ENCODE measurements at regions not wholly inside any gene's neighbourhood (a gene's known extent, or its start where the extent isn't known, plus 50 kb on each side); places are given as distances from the start of the nearest gene placed in this dataset.

DNA sequence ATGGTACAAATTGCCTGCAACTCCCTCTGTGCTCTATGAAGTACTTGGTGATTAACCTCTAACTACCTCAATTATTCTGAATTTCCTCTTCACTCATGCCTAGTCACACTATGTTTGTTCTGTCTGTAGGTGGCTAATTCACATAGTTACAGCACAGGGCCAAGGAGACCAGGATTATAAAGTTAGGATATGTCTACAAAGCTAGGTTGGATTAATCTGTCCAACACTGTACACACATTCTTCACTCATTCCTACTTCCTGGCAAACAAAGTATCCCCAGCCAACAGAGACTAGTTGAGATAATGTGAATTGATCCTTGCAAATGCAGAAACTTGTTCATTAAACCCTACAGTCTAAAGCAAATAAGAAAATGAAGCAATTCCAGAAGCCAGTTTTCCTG lies 269.8 kb downstream of the HACE1 start:
- H3K9me3 ChIP-seq (ENCODE audit: control insufficient read depth, low read length) = no peaks in the 10 kb centered on the region
- no peak overlapping the region for H3K4me3 ChIP-seq (ENCODE audit: insufficient read depth, low read depth, low read length, poor library complexity, severe bottlenecking)
- no peak for DNase-seq
- no peaks in the 10 kb centered on the region for H3K27me3 ChIP-seq (replicated peaks; ENCODE audit: control insufficient read depth, insufficient read depth, low read length, poor library complexity, severe bottlenecking)
- H3K27ac ChIP-seq (ENCODE audit: insufficient read depth, low read length, poor library complexity, severe bottlenecking) = no peak overlapping the region
- H3K4me1 ChIP-seq (ENCODE audit: control insufficient read depth, insufficient read depth, low read length, poor library complexity, severe bottlenecking) = no peaks in the 10 kb centered on the region
- no peaks in the 10 kb centered on the region for H3K36me3 ChIP-seq (ENCODE audit: control insufficient read depth, insufficient read depth, low read length)

GRCh38 chr6:104585646-104586045 lies 274.1 kb downstream of the HACE1 start:
- Histone ChIP-seq H3K27ac (ENCODE audit: insufficient read depth, low read length, poor library complexity, severe bottlenecking) (no peak overlapping the region), H3K4me1 (ENCODE audit: control insufficient read depth, insufficient read depth, low read length, poor library complexity, severe bottlenecking) (no peaks in the 10 kb centered on the region), H3K27me3 (replicated peaks; ENCODE audit: control insufficient read depth, insufficient read depth, low read length, poor library complexity, severe bottlenecking) (no peaks in the 10 kb centered on the region), H3K36me3 (ENCODE audit: control insufficient read depth, insufficient read depth, low read length) (no peaks in the 10 kb centered on the region), H3K4me3 (ENCODE audit: insufficient read depth, low read depth, low read length, poor library complexity, severe bottlenecking) (no peak overlapping the region), H3K9me3 (ENCODE audit: control insufficient read depth, low read length) (no peaks in the 10 kb centered on the region)
- DNase-seq = no peak

DNA sequence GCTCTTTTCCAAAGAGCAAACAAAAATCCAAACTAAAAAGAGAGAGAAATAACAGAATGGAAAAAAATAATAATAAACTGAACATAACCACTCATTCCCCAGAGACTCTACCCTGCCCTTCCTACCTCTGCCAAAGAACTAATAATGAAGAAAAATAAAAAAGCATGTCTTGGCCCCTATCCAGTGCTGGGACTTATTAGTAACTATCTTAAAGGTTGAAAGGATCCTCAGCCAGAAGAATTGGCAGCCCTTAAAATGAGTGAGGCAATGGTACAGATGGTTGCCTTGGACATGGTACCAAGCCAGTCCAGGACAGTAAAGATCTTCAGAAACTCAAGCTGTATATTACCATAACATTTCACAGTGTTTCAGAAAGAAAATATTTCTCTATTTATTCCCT lies 279.3 kb downstream of the HACE1 start:
- no peak overlapping the region for H3K27ac ChIP-seq (ENCODE audit: insufficient read depth, low read length, poor library complexity, severe bottlenecking)
- no peaks in the 10 kb centered on the region for H3K9me3 ChIP-seq (ENCODE audit: control insufficient read depth, low read length)
- DNase-seq = no peak
- H3K4me1 ChIP-seq (ENCODE audit: control insufficient read depth, insufficient read depth, low read length, poor library complexity, severe bottlenecking) = no peaks in the 10 kb centered on the region
- H3K36me3 ChIP-seq (ENCODE audit: control insufficient read depth, insufficient read depth, low read length) = no peaks in the 10 kb centered on the region
- H3K4me3 ChIP-seq (ENCODE audit: insufficient read depth, low read depth, low read length, poor library complexity, severe bottlenecking) = no peak overlapping the region
- H3K27me3 ChIP-seq (replicated peaks; ENCODE audit: control insufficient read depth, insufficient read depth, low read length, poor library complexity, severe bottlenecking) = no peaks in the 10 kb centered on the region

DNA sequence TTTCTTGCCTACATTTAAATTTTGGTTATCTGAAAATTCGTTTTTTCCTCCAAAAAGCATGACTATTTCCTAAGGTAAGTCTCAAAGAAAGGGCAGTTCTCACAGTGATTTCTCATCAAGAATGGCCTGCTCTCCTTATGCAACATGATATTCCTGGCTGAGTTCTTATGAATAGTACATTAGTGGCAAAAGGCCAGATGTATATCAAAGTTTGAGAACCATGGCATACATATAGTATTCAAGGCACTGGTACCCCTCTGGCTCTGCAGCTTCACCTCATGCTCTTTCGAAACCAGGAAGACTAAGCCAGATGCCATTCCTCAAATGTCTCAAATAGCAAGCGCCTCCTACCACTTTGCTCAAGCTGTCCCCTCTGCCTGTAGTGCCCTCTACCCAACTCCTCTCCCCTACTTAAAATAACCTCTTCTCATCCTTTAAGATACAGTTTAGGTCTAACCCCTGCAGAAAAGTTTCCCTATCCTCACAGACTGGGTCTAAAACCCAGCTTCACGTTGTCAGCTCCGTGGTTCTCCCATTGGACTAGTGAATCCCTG lies 280.3 kb downstream of the HACE1 start:
- no peak overlapping the region for H3K27ac ChIP-seq (ENCODE audit: insufficient read depth, low read length, poor library complexity, severe bottlenecking)
- H3K36me3 ChIP-seq (ENCODE audit: control insufficient read depth, insufficient read depth, low read length) = no peaks in the 10 kb centered on the region
- H3K27me3 ChIP-seq (replicated peaks; ENCODE audit: control insufficient read depth, insufficient read depth, low read length, poor library complexity, severe bottlenecking) = no peaks in the 10 kb centered on the region
- no peaks in the 10 kb centered on the region for H3K4me1 ChIP-seq (ENCODE audit: control insufficient read depth, insufficient read depth, low read length, poor library complexity, severe bottlenecking)
- no peak for DNase-seq
- no peaks in the 10 kb centered on the region for H3K9me3 ChIP-seq (ENCODE audit: control insufficient read depth, low read length)
- H3K4me3 ChIP-seq (ENCODE audit: insufficient read depth, low read depth, low read length, poor library complexity, severe bottlenecking) = no peak overlapping the region

GRCh38 chr6:104575536-104575935 lies 284.2 kb downstream of the HACE1 start:
- Histone ChIP-seq H3K36me3 (ENCODE audit: control insufficient read depth, insufficient read depth, low read length) (no peaks in the 10 kb centered on the region), H3K4me3 (ENCODE audit: insufficient read depth, low read depth, low read length, poor library complexity, severe bottlenecking) (no peak overlapping the region), H3K4me1 (ENCODE audit: control insufficient read depth, insufficient read depth, low read length, poor library complexity, severe bottlenecking) (no peaks in the 10 kb centered on the region), H3K27me3 (replicated peaks; ENCODE audit: control insufficient read depth, insufficient read depth, low read length, poor library complexity, severe bottlenecking) (no peaks in the 10 kb centered on the region), H3K27ac (ENCODE audit: insufficient read depth, low read length, poor library complexity, severe bottlenecking) (no peak overlapping the region), H3K9me3 (ENCODE audit: control insufficient read depth, low read length) (no peaks in the 10 kb centered on the region)
- DNase-seq = no peak

- Histone ChIP-seq H3K9me3 (ENCODE audit: control insufficient read depth, low read length) (no peaks in the 10 kb centered on the region), H3K4me1 (ENCODE audit: control insufficient read depth, insufficient read depth, low read length, poor library complexity, severe bottlenecking) (no peaks in the 10 kb centered on the region), H3K27ac (ENCODE audit: insufficient read depth, low read length, poor library complexity, severe bottlenecking) (no peak overlapping the region), H3K4me3 (ENCODE audit: insufficient read depth, low read depth, low read length, poor library complexity, severe bottlenecking) (no peak overlapping the region), H3K36me3 (ENCODE audit: control insufficient read depth, insufficient read depth, low read length) (no peaks in the 10 kb centered on the region), H3K27me3 (replicated peaks; ENCODE audit: control insufficient read depth, insufficient read depth, low read length, poor library complexity, severe bottlenecking) (no peaks in the 10 kb centered on the region)
- DNase-seq = no peak
Measured at GRCh38 chr6:104574135-104574750, 285.5 kb downstream of the HACE1 start.

- no peak overlapping the region for H3K4me3 ChIP-seq (ENCODE audit: insufficient read depth, low read depth, low read length, poor library complexity, severe bottlenecking)
- no peak overlapping the region for H3K27ac ChIP-seq (ENCODE audit: insufficient read depth, low read length, poor library complexity, severe bottlenecking)
- H3K36me3 ChIP-seq (ENCODE audit: control insufficient read depth, insufficient read depth, low read length) = no peaks in the 10 kb centered on the region
- H3K9me3 ChIP-seq (ENCODE audit: control insufficient read depth, low read length) = no peaks in the 10 kb centered on the region
- H3K4me1 ChIP-seq (ENCODE audit: control insufficient read depth, insufficient read depth, low read length, poor library complexity, severe bottlenecking) = no peaks in the 10 kb centered on the region
- no peaks in the 10 kb centered on the region for H3K27me3 ChIP-seq (replicated peaks; ENCODE audit: control insufficient read depth, insufficient read depth, low read length, poor library complexity, severe bottlenecking)
- no peak for DNase-seq
Measured at GRCh38 chr6:104573350-104573749, 286.4 kb downstream of the HACE1 start.

- no peak overlapping the region for H3K27ac ChIP-seq (ENCODE audit: insufficient read depth, low read length, poor library complexity, severe bottlenecking)
- H3K4me3 ChIP-seq (ENCODE audit: insufficient read depth, low read depth, low read length, poor library complexity, severe bottlenecking) = no peak overlapping the region
- no peak for DNase-seq
- H3K36me3 ChIP-seq (ENCODE audit: control insufficient read depth, insufficient read depth, low read length) = no peaks in the 10 kb centered on the region
- no peaks in the 10 kb centered on the region for H3K9me3 ChIP-seq (ENCODE audit: control insufficient read depth, low read length)
- no peaks in the 10 kb centered on the region for H3K4me1 ChIP-seq (ENCODE audit: control insufficient read depth, insufficient read depth, low read length, poor library complexity, severe bottlenecking)
- H3K27me3 ChIP-seq (replicated peaks; ENCODE audit: control insufficient read depth, insufficient read depth, low read length, poor library complexity, severe bottlenecking) = no peaks in the 10 kb centered on the region
Measured at GRCh38 chr6:104572901-104573300, 286.8 kb downstream of the HACE1 start.

DNA sequence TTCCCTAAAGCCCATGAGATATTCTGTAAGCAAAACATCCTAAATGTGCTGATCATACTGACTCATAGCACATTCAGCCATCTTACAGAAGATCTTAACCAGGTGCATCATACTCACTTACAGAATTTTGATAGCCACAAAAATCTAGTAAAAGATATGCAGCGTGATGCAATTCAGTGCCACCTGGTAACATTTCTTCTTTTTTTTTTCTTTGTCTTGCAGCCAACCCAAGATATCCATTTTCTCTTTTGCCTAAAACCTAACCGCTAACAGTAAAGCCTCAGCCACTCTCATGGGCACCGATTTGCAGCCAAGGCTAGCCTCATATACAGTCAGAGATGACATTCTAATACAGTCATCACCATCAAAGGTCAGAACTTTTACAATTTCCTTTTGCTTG lies 293.3 kb downstream of the HACE1 start:
- no peaks in the 10 kb centered on the region for H3K4me1 ChIP-seq (ENCODE audit: control insufficient read depth, insufficient read depth, low read length, poor library complexity, severe bottlenecking)
- H3K36me3 ChIP-seq (ENCODE audit: control insufficient read depth, insufficient read depth, low read length) = no peaks in the 10 kb centered on the region
- H3K27ac ChIP-seq (ENCODE audit: insufficient read depth, low read length, poor library complexity, severe bottlenecking) = no peak overlapping the region
- no peak overlapping the region for H3K4me3 ChIP-seq (ENCODE audit: insufficient read depth, low read depth, low read length, poor library complexity, severe bottlenecking)
- DNase-seq = no peak
- no peaks in the 10 kb centered on the region for H3K9me3 ChIP-seq (ENCODE audit: control insufficient read depth, low read length)
- no peaks in the 10 kb centered on the region for H3K27me3 ChIP-seq (replicated peaks; ENCODE audit: control insufficient read depth, insufficient read depth, low read length, poor library complexity, severe bottlenecking)

GRCh38 chr6:104563306-104563705 lies 296.4 kb downstream of the HACE1 start:
- no peak for DNase-seq

More at GRCh38 chr6:104563306-104563705, 296.4 kb downstream of the HACE1 start:
- H3K36me3 ChIP-seq (ENCODE audit: control insufficient read depth, insufficient read depth, low read length) = no peaks in the 10 kb centered on the region
- no peaks in the 10 kb centered on the region for H3K4me1 ChIP-seq (ENCODE audit: control insufficient read depth, insufficient read depth, low read length, poor library complexity, severe bottlenecking)
- H3K27me3 ChIP-seq (replicated peaks; ENCODE audit: control insufficient read depth, insufficient read depth, low read length, poor library complexity, severe bottlenecking) = no peaks in the 10 kb centered on the region
- H3K4me3 ChIP-seq (ENCODE audit: insufficient read depth, low read depth, low read length, poor library complexity, severe bottlenecking) = no peak overlapping the region
- H3K27ac ChIP-seq (ENCODE audit: insufficient read depth, low read length, poor library complexity, severe bottlenecking) = no peak overlapping the region
- H3K9me3 ChIP-seq (ENCODE audit: control insufficient read depth, low read length) = no peaks in the 10 kb centered on the region

Measured in effector memory CD4-positive, alpha-beta T cell (primary cell).